Lower leg skin (tissue), 4 donors: ENCODE measurements at regions not wholly inside any gene's neighbourhood (a gene's known extent, or its start where the extent isn't known, plus 50 kb on each side); places are given as distances from the start of the nearest gene placed in this dataset.

ENCODE experiments used
- DNase-seq, 2 donors: peaks; one replicate each; pipeline ENCODE4 v3.0.0-alpha.2; 2019; ENCODE audit warnings: low spot score in 2 of 2
- H3K4me3 ChIP-seq: fragments of 200-600 bp; sonication (generic); 2 replicates; pipeline ENCODE4 v1.5.1; 2017; ENCODE audit warnings: mild to moderate bottlenecking, low read depth; ENCODE audit not compliant: poor library complexity, severe bottlenecking
- POLR2A ChIP-seq, 2 donors: fragments of 450-650 bp; IDR thresholded peaks; one replicate each; pipeline ENCODE4 v1.6.1; 2016 to 2017; ENCODE audit warnings: antibody characterized with exemption in 2 of 2, mild to moderate bottlenecking in 1 of 2, moderate library complexity in 1 of 2
- WGBS, 2 donors: methylation state at CpG; one replicate each; pipeline ENCODE4 v1.1.5; 2018; 5-methylcytosine and 5-hydroxymethylcytosine counted together
- intact Hi-C: fragments of 100-400 bp; cut with DNase I; formaldehyde crosslinking; loops from one replicate; pipeline ENCODE4 v1.15.0; 2023; ENCODE audit warnings: low total_unique reads
- TF ChIP-seq, protein P1 (sequence below), 3 donors: fragments of 450-650 bp; IDR thresholded peaks; one replicate each; pipeline ENCODE4 v1.5.1; 2016; ENCODE audit warnings: antibody characterized with exemption in 3 of 3, mild to moderate bottlenecking in 3 of 3, moderate library complexity in 2 of 3

DNA sequence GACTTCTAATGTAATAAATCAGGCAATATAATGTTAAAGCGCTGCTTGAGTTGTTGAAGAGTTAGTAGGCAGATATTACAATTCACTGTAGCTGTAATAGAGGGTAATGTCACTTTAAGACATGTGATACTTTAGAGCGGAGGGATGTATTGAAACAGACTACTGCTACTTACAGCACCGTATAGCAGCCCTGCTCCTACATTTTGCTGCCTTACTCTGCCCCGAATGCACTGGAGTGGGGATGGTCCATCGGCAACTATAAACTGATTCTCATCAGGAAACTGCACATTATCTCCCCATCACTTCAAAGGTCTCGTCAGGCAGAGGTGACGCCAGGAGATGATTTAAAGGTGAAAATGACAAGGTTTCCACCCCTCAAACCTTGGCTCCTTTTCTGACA lies 349.7 kb upstream of the SUCLG2 start:
- 18 to 23% methylated on average over 7 of the region's 7 CpGs for WGBS, 2 donors
- H3K4me3 ChIP-seq, result no peak overlapping the region
- intact Hi-C loops, result no loop called here
- DNase-seq, result no peak
- TF ChIP-seq, protein P1, sequence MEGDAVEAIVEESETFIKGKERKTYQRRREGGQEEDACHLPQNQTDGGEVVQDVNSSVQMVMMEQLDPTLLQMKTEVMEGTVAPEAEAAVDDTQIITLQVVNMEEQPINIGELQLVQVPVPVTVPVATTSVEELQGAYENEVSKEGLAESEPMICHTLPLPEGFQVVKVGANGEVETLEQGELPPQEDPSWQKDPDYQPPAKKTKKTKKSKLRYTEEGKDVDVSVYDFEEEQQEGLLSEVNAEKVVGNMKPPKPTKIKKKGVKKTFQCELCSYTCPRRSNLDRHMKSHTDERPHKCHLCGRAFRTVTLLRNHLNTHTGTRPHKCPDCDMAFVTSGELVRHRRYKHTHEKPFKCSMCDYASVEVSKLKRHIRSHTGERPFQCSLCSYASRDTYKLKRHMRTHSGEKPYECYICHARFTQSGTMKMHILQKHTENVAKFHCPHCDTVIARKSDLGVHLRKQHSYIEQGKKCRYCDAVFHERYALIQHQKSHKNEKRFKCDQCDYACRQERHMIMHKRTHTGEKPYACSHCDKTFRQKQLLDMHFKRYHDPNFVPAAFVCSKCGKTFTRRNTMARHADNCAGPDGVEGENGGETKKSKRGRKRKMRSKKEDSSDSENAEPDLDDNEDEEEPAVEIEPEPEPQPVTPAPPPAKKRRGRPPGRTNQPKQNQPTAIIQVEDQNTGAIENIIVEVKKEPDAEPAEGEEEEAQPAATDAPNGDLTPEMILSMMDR (IDR thresholded peaks at IDR 0.05), result no peak
- no peak for TF ChIP-seq POLR2A (IDR thresholded peaks at IDR 0.05)

DNA sequence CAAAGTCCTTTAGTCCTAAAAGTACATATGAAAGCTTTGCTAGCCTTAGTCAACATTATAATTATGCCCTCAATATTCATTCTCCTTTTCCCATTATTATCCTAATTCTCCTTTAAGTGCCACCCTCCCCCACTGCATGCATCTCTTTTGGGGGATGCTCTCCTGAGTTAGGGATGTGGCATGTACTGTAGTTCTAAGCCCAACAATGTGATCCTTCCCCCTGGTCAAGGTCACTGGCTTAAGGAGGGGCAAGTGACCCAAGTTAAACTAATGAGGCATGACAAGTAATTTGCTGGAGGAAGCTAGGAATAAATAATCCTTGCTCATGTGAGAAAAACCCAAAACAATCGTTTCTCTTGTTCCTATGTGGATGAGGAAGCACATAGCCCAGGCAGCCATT lies 343.9 kb upstream of the SUCLG2 start:
- 65 to 68% methylated on average over 1 of the region's 1 CpG for WGBS, 2 donors
- TF ChIP-seq, protein P1 (IDR thresholded peaks at IDR 0.05), result no peak
- TF ChIP-seq POLR2A (IDR thresholded peaks at IDR 0.05), result no peak
- no peak overlapping the region for H3K4me3 ChIP-seq
- intact Hi-C loops, result no loop called here
- DNase-seq, result no peak

DNA sequence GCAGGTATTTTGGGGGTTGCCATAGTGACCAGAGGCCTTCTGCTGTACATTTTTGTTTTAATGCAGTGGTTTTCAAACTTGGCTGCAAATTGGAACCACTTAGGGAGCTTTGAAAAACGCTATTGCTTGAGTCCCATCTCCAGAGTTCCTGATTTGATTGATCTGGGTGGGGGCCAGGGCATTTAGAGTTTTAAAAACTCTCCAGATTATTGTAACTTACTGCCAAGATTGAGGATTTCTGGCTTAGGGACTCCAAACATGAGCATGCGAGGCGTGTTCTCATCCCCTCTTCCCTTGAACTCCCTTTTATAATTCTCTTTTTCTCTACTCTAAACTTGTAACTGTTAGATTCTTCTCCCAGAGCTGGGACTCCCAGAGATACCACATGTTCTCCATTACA lies 340.8 kb upstream of the SUCLG2 start:
- no peak overlapping the region for H3K4me3 ChIP-seq
- DNase-seq, result no peak
- 40 to 41% methylated on average over 3 of the region's 3 CpGs for WGBS, 2 donors
- TF ChIP-seq POLR2A (IDR thresholded peaks at IDR 0.05), result no peak
- TF ChIP-seq, protein P1 (IDR thresholded peaks at IDR 0.05), result no peak
- intact Hi-C loops, result no loop called here

DNA sequence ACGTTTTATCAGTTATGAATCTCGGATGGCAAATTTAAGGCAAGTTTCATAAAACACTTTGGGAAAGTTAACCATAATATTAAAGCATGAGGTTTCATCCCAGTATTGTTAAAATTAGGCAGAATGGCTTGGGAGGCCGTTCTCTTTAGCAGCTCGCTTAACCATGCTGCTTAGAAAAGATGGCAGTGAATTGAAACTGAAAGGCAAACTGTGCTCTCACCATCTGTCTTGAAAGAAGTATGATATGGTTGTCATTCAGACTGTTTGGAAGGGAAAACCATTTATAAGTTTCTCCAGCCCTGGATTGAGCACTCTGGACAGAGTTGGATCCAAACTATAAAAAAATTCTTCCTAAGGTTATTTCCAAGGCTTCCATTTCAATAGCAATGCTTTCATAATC lies 332.3 kb upstream of the SUCLG2 start:
- intact Hi-C loops, result no loop called here
- no peak for DNase-seq
- TF ChIP-seq, protein P1 (IDR thresholded peaks at IDR 0.05), result no peak
- TF ChIP-seq POLR2A (IDR thresholded peaks at IDR 0.05), result no peak
- WGBS, 2 donors, result 83 to 87% methylated on average over 4 of the region's 4 CpGs
- H3K4me3 ChIP-seq, result no peak overlapping the region

DNA sequence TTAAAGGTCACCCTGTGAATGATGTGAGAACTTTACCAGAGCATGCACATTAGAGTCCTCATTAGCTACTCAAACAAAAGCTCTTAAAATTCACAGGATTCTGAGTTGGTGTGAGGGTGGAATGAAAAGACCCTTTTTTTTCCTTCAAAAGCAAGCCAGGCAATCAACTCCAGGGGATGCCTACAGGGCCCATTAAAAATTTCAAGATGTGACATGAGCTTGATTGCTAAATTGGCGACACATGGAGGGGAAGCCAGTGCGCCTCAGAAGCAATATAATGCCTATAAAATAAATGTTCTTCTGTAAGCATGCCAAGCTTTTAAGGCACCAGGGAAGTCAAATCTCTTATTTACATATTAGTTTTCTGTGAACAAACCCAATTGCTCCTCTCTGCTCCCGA lies 328.8 kb upstream of the SUCLG2 start:
- intact Hi-C loops, result no loop called here
- DNase-seq, result no peak
- TF ChIP-seq, protein P1 (IDR thresholded peaks at IDR 0.05), result no peak
- TF ChIP-seq POLR2A (IDR thresholded peaks at IDR 0.05), result no peak
- 44% methylated on average over 3 of the region's 3 CpGs for WGBS, 2 donors
- no peak overlapping the region for H3K4me3 ChIP-seq

DNA sequence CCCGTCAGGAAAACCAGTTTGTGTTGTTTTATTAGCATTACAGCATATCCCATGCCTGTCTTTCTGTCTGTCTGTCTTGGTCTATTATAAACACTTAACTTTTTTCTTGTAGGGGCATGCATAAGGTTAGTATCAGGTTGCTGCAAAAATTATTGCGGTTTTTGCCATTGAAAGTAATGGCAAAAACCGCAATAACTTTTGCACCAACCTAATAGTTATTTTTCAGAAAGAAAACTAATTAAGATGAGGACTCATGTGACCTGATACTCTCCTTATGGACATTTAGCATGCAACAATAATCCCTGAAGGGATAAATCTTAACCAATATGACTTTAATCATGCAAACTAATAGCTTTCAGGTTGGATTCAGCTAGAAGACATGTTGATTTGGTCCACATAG lies 326.7 kb upstream of the SUCLG2 start:
- H3K4me3 ChIP-seq, result no peak overlapping the region
- no peak for TF ChIP-seq POLR2A (IDR thresholded peaks at IDR 0.05)
- TF ChIP-seq, protein P1 (IDR thresholded peaks at IDR 0.05), result no peak
- 78 to 85% methylated on average over 3 of the region's 3 CpGs for WGBS, 2 donors
- intact Hi-C loops, result no loop called here
- DNase-seq, result no peak
